MCF 10A (cell line): ENCODE measurements at regions not wholly inside any gene's neighbourhood (a gene's known extent, or its start where the extent isn't known, plus 50 kb on each side); places are given as distances from the start of the nearest gene placed in this dataset.
"Not testable (repeated sequence)": the region's sequence is repeated elsewhere in the genome, so short reads cannot be mapped to it uniquely, and the experiment has no call there.

Source experiments
- BruUV-seq: library from RNA; stranded (reverse); fragments of 400-500 nt; replicated peaks from 2 replicates; lab custom pipeline; 2021; lab: Mats Ljungman, UMichigan
- CTCF ChIA-PET: fragments of 300-600 bp; sonication (Branson Sonifier 250); formaldehyde crosslinking; extraction: SDS; loops from one replicate; lab custom pipeline; 2021; ENCODE audit warnings: antibody characterized with exemption, inconsistent platforms; lab: Yijun Ruan, JAX
- POLR2A ChIA-PET: fragments of 300-600, 350-650 bp; sonication (Branson Sonifier 250); formaldehyde crosslinking; extraction: SDS; loops from one replicate; lab custom pipeline; 2020; ENCODE audit warnings: antibody characterized with exemption, inconsistent platforms; lab: Yijun Ruan, JAX
- DNase-seq: peaks from one replicate; pipeline ENCODE4 v3.0.0-alpha.2; 2018; ENCODE audit not compliant: unreplicated experiment
- H3K27ac Mint-ChIP-seq: one replicate; pipeline ENCODE4 v1.8.0; 2022; ENCODE audit warnings: mild to moderate bottlenecking, low read depth, mixed read lengths; ENCODE audit not compliant: unreplicated experiment
- H3K27me3 Mint-ChIP-seq: one replicate; pipeline ENCODE4 v1.8.0; 2022; ENCODE audit warnings: mixed read lengths; ENCODE audit not compliant: insufficient read depth, unreplicated experiment
- H3K36me3 Mint-ChIP-seq: one replicate; pipeline ENCODE4 v1.8.0; 2022; ENCODE audit warnings: mild to moderate bottlenecking, moderate library complexity, mixed read lengths; ENCODE audit not compliant: insufficient read depth, unreplicated experiment
- H3K4me1 Mint-ChIP-seq: one replicate; pipeline ENCODE4 v1.8.0; 2022; ENCODE audit warnings: mixed read lengths; ENCODE audit not compliant: insufficient read depth, unreplicated experiment
- H3K4me3 Mint-ChIP-seq: one replicate; pipeline ENCODE4 v1.8.0; 2022; ENCODE audit warnings: mild to moderate bottlenecking, moderate library complexity, mixed read lengths; ENCODE audit not compliant: unreplicated experiment
- H3K9me3 Mint-ChIP-seq: one replicate; pipeline ENCODE4 v1.8.0; 2022; ENCODE audit warnings: mixed read lengths; ENCODE audit not compliant: unreplicated experiment
- CTCF ChIP-seq: fragments of 200-600 bp; IDR thresholded peaks from one replicate; pipeline ENCODE4 v1.8.0; 2022; ENCODE audit warnings: antibody characterized with exemption, mild to moderate bottlenecking; ENCODE audit not compliant: unreplicated experiment
- intact Hi-C: fragments of 100-400 bp; cut with micrococcal nuclease; formaldehyde crosslinking; loops from 2 replicates; pipeline ENCODE4 v1.14.1; 2022

GRCh38 chr5:111926026-111926425 is 169.0 kb upstream of the NREP start:
- Mint-ChIP-seq H3K36me3 (no peaks in the 10 kb centered on the region), H3K4me1 (peaks cover 17% of the 10 kb centered on the region), H3K9me3 (no peaks in the 10 kb centered on the region), H3K4me3 (no peak overlapping the region), H3K27me3 (no peaks in the 10 kb centered on the region), H3K27ac (no peak overlapping the region)
- no peak for TF ChIP-seq CTCF
- CTCF ChIA-PET, result no interaction called here
- POLR2A ChIA-PET, result interaction anchor here (0.5 kb wide), 1 partner anchor 116 kb away, joined by 3 read pairs; no protein-coding TSS in a partner anchor
- DNase-seq, result no peak
- BruUV-seq, result no TSS peak
- intact Hi-C loops, result no loop called here

- ChIA-PET CTCF (no interaction called here), POLR2A (no interaction called here)
- Mint-ChIP-seq H3K9me3 (peaks cover 8% of the 10 kb centered on the region), H3K27ac (no peak overlapping the region), H3K27me3 (no peaks in the 10 kb centered on the region), H3K36me3 (no peaks in the 10 kb centered on the region), H3K4me3 (no peak overlapping the region), H3K4me1 (no peaks in the 10 kb centered on the region)
- TF ChIP-seq CTCF, result no peak
- intact Hi-C loops, result no loop called here
- no peak for DNase-seq
- BruUV-seq, result no TSS peak
Observed at GRCh38 chr5:111922344-111922743, 165.3 kb upstream of the NREP start.

- H3K4me1 Mint-ChIP-seq, BruUV-seq, DNase-seq, POLR2A ChIA-PET, H3K4me3 Mint-ChIP-seq, intact Hi-C loops, H3K36me3 Mint-ChIP-seq, H3K9me3 Mint-ChIP-seq, H3K27me3 Mint-ChIP-seq, CTCF ChIA-PET, H3K27ac Mint-ChIP-seq: not testable (repeated sequence)
Observed at GRCh38 chr5:111921691-111922090, 164.7 kb upstream of the NREP start.

GRCh38 chr5:111914966-111915636 is 158.1 kb upstream of the NREP start:
- POLR2A ChIA-PET, result no interaction called here
- no peak overlapping the region for H3K4me3 Mint-ChIP-seq
- no peak for TF ChIP-seq CTCF
- CTCF ChIA-PET, result no interaction called here
- H3K27me3 Mint-ChIP-seq, result no peaks in the 10 kb centered on the region
- DNase-seq, result peak; percentile 3
- intact Hi-C loops, result no loop called here
- H3K4me1 Mint-ChIP-seq, result no peaks in the 10 kb centered on the region
- peaks cover 8% of the 10 kb centered on the region for H3K9me3 Mint-ChIP-seq
- H3K27ac Mint-ChIP-seq, result no peak overlapping the region
- BruUV-seq, result no TSS peak
- H3K36me3 Mint-ChIP-seq, result no peaks in the 10 kb centered on the region
